ENCODE measurements at regions not wholly inside any gene's neighbourhood (a gene's known extent, or its start where the extent isn't known, plus 50 kb on each side); places are given as distances from the start of the nearest gene placed in this dataset.

DNA sequence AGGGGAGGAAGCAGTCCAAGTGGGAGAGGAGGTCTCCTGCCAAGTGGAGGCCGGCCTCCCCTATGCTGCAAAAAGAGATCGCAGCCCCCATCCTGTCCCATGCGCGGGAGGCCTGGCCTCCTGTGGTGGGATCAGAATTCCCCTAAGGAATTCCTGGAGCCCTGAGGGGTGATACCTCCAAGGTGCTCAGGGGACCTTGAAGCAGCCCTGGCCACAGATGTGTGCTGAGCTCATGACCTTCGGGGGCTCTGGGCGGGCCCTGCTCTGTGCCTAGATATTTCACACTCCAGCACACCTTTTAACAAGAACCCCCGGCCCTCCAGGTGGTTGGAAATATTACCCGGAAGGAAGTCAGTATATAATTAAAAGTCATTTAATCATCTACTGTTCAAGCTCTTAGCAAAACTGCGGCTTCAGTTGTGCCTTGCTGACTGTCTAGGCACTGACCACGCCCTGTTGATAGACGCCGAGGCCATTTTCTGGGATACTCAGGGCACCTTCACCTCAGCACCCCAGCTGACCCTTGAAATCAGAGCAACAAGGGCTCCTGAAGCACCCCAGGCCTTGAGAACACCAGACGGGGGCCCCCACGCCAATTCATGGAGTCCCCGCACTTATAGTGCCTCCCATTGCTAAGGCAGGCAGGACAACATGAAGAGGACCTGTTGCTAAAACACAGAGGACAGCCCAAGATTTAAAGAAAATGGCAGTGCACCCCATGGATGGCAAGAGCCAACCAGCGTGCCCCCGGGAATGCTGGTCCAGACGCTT, 119.1 kb downstream of the NDUFA10 start:
- no peak for DNase-seq (ENCODE audit: low spot score)
- no peak for TF ChIP-seq CTCF (IDR thresholded peaks at IDR 0.05)
- Mint-ChIP-seq H3K9me3 (ENCODE audit: low read depth) (peaks cover 8% of the 10 kb centered on the region), H3K27me3 (ENCODE audit: low read depth) (peaks cover 9% of the 10 kb centered on the region), H3K4me1 (ENCODE audit: low read depth) (no peaks in the 10 kb centered on the region), H3K27ac (ENCODE audit: unreplicated experiment) (no peak overlapping the region), H3K36me3 (ENCODE audit: low read depth) (peaks cover 2% of the 10 kb centered on the region), H3K4me3 (ENCODE audit: unreplicated experiment) (no peak overlapping the region)

GRCh38 chr2:239905306-239905705, 119.8 kb downstream of the NDUFA10 start:
- Mint-ChIP-seq H3K4me3 (ENCODE audit: unreplicated experiment) (no peak overlapping the region), H3K27me3 (ENCODE audit: low read depth) (peaks cover 9% of the 10 kb centered on the region), H3K9me3 (ENCODE audit: low read depth) (peaks cover 8% of the 10 kb centered on the region), H3K36me3 (ENCODE audit: low read depth) (peaks cover 2% of the 10 kb centered on the region), H3K27ac (ENCODE audit: unreplicated experiment) (no peak overlapping the region), H3K4me1 (ENCODE audit: low read depth) (no peaks in the 10 kb centered on the region)
- TF ChIP-seq CTCF (IDR thresholded peaks at IDR 0.05) = no peak
- DNase-seq (ENCODE audit: low spot score) = no peak

- H3K4me1 Mint-ChIP-seq (ENCODE audit: low read depth) = no peaks in the 10 kb centered on the region
- TF ChIP-seq CTCF (IDR thresholded peaks at IDR 0.05) = no peak
- no peak for DNase-seq (ENCODE audit: low spot score)
Measured at GRCh38 chr2:239904496-239904895, 120.6 kb downstream of the NDUFA10 start.

GRCh38 chr2:239903803-239904202, 121.3 kb downstream of the NDUFA10 start:
- H3K27ac Mint-ChIP-seq (ENCODE audit: unreplicated experiment) = no peak overlapping the region

More at GRCh38 chr2:239904496-239904895, 120.6 kb downstream of the NDUFA10 start:
- H3K27ac Mint-ChIP-seq (ENCODE audit: unreplicated experiment) = no peak overlapping the region
- peaks cover 8% of the 10 kb centered on the region for H3K9me3 Mint-ChIP-seq (ENCODE audit: low read depth)
- H3K27me3 Mint-ChIP-seq (ENCODE audit: low read depth) = peaks cover 9% of the 10 kb centered on the region
- H3K4me3 Mint-ChIP-seq (ENCODE audit: unreplicated experiment) = no peak overlapping the region
- H3K36me3 Mint-ChIP-seq (ENCODE audit: low read depth) = peaks cover 2% of the 10 kb centered on the region

GRCh38 chr2:239903210-239903609, 121.9 kb downstream of the NDUFA10 start:
- Mint-ChIP-seq H3K4me1 (ENCODE audit: low read depth) (no peaks in the 10 kb centered on the region), H3K27me3 (ENCODE audit: low read depth) (peaks cover 12% of the 10 kb centered on the region), H3K36me3 (ENCODE audit: low read depth) (peaks cover 2% of the 10 kb centered on the region), H3K9me3 (ENCODE audit: low read depth) (peaks cover 8% of the 10 kb centered on the region), H3K27ac (ENCODE audit: unreplicated experiment) (no peak overlapping the region), H3K4me3 (ENCODE audit: unreplicated experiment) (no peak overlapping the region)
- no peak for DNase-seq (ENCODE audit: low spot score)
- TF ChIP-seq CTCF (IDR thresholded peaks at IDR 0.05) = no peak

More at GRCh38 chr2:239903803-239904202, 121.3 kb downstream of the NDUFA10 start:
- no peak overlapping the region for H3K4me3 Mint-ChIP-seq (ENCODE audit: unreplicated experiment)
- H3K4me1 Mint-ChIP-seq (ENCODE audit: low read depth) = no peaks in the 10 kb centered on the region
- no peak for DNase-seq (ENCODE audit: low spot score)
- TF ChIP-seq CTCF (IDR thresholded peaks at IDR 0.05) = no peak
- H3K27me3 Mint-ChIP-seq (ENCODE audit: low read depth) = peaks cover 9% of the 10 kb centered on the region
- peaks cover 2% of the 10 kb centered on the region for H3K36me3 Mint-ChIP-seq (ENCODE audit: low read depth)
- peaks cover 8% of the 10 kb centered on the region for H3K9me3 Mint-ChIP-seq (ENCODE audit: low read depth)

All from chondrocyte (in vitro differentiated cells).